AG20443 (cell line): ENCODE measurements at regions not wholly inside any gene's neighbourhood (a gene's known extent, or its start where the extent isn't known, plus 50 kb on each side); places are given as distances from the start of the nearest gene placed in this dataset.

Source experiments
- DNase-seq: peaks from one replicate; pipeline ENCODE4 v3.0.0; 2012; ENCODE audit warnings: low spot score, mixed read lengths

DNA sequence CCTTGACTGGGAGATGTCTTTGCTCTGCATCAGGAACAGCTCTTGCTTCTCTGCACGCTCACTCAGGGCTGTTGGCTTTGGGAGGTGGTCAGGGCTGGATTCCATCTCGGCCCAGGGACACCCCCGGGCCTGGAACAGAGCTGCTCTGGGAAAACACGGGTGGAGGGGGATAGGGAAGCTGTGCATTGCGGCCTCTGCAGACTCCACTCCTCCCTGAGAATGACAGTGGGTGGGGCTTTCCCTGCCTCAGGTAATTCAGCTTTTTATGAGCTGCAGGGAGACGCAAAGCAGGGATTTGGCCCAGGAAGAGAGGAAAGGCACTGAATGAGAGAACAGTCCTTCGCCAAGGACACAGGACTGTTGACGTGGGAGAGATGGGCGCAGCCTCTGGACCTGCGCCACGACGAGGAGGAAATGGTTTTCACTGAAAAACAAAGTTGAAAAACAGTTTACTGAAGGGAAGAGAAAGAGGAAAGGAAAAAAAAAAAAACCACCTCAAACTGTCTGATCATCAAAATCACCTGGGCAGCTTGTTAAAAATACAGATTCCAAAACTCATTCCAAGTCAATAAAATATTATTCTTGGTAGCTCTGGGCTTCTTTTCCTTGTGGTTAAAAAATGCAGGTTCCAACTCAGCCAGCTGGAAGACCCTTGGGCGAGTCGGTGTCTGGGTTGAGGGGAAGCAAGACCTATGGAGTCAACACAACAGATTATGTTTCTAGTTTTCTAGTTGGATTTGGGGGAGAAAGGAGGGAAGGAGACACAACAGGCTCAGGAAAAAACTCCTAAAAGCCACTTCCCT lies 194.0 kb downstream of the ZFP36L2 start:
- no peak for DNase-seq

DNA sequence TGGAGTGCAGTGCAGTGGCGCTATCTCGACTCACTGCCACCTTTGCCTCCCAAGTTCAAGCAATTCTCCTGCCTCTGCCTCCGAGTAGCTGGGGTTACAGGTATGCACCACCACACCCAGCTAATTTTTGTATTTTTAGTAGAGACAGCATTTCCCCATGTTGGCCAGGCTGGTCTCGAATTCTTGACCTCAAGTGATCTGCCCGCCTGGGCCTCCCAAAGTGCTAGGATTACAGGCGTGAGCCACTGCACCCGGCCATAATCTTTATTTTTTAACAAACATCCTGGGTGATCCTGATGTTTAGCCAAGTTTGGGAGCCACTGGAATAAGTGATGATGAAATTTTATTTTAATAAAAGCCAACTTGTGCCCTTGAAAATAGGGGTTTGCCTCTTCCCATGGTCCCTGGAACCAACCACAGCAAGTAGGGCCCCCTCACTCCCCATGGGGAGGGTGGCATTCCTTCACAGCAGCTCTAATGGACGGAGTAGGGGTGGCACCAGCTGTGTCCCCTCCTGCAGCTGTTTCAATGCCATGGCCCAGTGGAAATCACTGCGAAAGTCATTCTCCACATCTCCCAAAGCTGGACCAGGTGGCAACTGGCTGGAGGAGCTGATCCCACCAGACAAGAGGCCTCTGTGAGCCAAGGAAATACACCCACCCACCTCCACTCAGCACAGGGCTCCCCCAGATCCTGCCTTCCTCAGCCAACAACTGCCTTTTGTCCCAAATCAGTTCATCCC lies 194.8 kb downstream of the ZFP36L2 start:
- DNase-seq = no peak

DNA sequence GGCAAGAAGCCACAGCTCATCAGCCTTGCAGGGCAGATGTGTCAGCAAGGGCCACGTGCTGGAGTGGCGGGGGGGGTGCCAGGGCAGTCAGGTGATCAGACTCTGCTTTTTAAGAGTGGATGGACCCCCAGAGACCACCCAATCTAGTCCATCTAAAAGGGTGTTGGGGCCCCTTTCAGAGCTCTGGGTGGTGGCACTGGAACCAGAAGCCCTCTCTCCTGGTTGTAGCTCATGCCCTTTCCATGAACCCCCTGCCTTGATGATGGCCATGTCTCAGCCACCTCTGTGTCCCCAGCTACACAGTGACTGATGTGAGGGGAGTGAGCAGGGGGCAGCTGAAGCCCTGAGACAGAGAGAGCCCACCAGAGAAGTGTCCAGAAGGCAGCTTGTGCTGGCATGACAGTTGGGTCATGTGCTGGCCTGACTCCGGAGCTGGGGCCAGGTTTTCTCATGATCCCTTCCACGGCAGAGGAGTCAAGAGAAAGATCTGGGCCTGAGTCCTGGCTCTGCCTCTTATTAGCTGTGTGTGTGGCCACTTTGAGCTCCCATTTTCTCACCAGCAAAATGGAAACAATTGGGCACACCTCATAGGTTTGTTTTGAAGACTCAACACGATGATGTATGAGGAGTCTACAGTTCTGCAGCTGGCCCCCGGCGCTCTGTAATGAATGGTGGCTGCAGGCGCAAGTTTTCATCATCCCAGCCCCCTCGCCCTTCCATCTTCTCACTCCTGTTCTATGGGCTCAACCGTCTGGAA lies 195.7 kb downstream of the ZFP36L2 start:
- DNase-seq = no peak

DNA sequence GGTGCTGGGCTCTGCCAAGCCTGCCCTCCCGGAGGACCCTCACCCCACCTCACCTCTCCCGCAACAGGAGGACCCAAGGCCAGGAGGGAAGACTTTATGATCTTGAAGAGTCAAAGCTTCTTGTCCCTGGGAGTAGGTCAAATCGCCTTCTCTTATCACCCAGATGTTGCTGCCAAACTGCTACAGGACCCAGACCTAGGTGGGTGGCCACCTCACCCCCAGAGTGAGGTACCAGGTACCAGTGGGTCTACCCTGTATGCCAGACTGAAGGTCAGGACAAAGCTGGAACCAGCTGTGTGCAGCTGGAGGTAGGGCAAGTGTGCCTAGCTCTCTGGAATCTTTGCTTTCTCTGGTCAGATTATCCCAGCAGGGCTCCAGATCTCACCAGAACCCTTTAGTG lies 197.2 kb downstream of the ZFP36L2 start:
- no peak for DNase-seq

DNA sequence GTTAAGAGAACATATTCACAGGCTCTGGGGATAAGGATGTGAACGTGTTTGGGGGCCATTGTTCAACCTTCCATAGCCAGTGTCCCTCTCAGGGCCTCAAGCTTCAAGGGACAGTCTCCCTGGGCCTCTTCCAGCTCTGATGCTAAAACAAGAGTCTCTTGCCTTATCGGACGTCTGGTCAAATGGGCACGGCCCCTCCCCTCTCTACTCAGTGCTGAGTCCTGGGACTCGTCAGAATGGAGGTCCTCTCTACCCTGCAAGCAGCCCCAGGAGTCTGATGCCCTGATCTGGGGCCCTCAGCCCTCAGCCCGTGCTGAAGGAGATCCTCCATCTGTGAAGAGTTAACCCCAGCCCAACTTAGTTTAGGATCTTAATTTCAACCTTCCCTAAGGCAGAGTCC lies 198.2 kb downstream of the ZFP36L2 start:
- no peak for DNase-seq

DNA sequence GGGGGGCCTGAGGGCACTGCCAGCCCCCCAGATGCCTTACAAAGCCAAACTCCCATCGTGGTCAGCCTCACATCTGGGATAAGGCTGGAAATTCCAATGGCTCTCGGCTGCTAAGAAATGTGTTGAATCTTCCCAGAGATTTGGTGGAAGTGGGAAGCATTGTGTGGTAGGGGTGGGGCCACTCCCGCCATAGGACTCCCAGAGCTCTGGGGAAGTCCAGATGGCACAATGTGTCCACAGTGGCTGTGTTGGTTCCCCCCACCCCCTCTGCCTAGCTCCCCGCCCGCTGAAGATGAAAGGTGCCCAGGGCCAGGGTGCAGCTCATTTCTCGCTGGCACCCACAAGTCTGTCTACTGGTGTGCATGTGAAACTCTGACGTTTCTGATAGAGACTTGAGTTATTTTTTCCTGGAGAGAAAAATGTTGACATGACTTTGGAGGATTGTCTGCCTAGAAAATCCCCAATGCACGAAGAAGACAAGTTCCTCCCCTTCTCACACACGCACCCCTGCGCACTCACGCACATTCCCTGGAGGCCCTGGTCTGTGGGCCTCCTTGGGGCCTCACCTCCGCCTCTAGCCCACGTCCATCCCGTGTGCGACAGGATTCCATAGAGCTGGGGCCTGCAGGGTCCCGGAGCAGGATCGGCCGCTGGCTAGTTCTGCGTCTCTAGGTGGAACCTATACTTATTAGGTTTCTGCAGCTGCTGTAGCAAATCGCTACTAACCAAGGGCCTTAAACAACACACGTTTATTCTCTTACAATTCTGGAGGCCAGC lies 199.1 kb downstream of the ZFP36L2 start:
- peak; percentile 37 for DNase-seq

DNA sequence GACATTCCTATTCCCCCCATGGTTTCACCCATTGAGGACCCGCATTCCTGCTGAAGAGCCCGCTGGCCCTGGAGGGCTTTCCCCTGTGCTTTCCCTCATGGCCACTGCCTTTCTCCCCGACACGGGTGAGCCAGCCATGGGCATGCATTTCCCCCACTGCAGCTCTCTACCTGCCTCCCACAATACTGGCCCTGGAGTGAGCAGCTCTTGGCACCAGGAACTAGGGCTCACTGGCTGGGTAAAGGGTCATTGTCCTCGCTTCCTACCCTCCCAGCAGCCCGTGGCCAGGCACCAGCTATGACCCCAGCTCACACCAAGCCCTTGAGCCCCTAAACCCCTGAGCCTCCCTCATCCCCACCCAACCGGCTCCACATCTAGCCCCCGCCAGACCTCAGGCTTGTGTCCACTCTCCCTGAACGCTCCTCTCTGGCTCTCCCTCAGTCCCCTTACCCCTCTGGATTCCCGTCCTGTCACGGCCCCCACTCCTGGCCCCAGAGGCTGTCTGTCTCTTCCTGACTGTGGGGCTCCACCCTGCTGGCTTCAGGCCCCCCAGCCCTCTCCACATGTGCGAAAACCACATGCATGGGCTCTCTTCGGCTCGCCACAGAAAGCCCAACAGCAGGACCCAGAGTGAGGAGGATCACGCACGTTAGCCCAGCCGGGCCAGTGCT lies 199.8 kb downstream of the ZFP36L2 start:
- DNase-seq = peak; percentile 47

DNA sequence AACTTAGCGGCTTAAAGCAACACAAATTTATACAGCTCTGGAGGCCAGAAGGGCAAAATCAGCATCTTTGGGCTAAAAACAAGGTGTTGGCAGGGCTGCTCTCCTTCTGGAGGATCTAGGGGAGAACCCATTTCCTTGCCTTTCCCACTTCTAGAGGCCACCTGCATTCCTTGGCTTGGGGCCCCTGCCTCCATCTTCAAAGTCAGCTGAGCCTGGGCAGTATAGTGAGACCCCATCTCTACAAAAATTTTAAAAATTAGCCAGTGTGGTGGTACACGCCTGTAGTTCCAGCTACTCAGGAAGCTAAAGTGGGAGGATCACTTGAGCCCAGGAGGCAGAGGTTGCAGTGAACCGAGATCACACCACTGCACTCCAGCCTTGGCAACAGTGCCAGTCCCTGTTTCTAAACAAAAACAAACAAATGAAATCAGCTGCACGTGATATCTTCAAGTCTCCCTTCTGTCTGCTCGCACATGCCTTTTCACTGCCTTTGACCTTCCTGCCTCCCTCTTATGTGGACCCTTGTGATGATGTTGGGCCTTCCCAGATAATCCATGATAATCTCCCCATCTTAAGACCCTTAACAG lies 200.6 kb downstream of the ZFP36L2 start:
- DNase-seq = no peak

DNA sequence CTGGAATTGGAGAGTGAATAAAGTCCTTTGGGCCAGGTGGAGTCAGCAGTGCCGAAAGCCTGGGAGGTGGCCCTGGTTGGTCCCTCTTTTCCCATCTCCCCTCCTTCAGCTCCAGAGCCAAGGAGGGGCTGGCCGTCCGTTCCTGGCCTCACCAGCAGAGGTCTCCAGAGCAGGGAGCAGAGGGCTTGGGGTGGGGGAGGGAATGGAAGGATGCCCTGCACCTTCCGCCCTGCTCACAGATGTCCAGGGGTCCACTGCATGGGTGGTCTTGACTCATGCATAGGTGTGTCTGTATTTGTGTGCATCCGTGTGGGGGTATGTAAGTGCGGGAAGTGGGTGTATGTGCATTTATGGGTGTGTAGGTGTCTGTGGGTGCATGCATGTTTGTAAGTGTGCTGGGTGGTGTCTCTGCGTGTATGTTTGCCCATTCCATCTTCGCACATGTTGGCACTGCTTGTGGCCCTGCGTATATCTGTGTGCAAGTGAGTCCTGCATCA lies 201.8 kb downstream of the ZFP36L2 start:
- DNase-seq = peak; percentile 79

DNA sequence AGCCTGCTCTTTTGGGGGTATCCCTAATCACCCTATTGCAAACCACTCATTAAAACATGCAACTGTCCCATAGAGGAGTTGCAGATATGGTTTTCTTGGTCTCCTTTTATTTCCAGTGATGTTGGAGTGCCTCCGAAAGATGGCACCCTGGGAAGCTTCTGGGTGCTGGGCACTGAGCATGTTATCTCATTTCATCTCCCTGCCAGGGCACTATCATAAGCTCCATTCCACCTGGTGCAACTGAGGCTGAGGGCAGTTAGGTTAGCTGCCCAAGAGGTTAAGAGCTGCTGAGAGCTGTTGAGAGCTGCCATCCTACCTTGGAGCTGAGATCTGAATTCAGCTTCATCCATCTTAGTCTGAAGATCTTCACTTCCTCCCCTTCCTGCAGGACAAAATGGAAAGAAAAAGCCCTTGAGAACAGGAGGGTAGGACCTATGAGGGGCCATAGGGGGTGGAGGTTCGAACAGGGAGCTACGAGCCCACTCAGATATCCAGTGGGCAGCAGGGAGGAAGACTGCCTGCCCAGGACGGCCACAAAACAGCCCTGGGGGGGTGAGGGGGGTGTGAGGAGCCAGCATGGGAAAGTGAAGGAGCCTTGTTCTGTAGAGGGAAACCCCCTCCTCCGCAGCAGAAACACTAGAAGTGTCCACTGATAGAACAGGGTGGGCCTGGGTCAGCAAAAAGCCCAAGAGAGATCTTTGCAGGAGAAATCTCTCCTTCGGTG lies 202.5 kb downstream of the ZFP36L2 start:
- no peak for DNase-seq

DNA sequence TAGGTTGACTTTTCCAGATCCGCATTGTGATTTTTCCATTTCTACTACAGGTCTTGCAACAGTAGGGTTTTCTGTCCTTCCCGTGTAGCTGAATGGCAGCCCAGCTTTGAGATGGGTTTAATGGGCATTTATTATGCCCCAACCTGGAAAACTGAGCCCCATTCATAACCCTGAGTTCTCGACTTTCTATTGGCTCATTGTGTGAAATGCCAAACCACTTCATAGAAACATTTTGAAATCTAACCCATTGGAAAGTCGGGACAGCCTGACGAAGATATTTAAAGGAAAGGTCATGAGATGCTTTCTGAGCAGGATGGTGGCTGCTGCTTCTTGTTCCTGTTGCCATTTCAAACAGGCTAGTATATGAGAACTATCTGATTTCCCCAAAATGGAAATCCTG lies 203.5 kb downstream of the ZFP36L2 start:
- no peak for DNase-seq

DNA sequence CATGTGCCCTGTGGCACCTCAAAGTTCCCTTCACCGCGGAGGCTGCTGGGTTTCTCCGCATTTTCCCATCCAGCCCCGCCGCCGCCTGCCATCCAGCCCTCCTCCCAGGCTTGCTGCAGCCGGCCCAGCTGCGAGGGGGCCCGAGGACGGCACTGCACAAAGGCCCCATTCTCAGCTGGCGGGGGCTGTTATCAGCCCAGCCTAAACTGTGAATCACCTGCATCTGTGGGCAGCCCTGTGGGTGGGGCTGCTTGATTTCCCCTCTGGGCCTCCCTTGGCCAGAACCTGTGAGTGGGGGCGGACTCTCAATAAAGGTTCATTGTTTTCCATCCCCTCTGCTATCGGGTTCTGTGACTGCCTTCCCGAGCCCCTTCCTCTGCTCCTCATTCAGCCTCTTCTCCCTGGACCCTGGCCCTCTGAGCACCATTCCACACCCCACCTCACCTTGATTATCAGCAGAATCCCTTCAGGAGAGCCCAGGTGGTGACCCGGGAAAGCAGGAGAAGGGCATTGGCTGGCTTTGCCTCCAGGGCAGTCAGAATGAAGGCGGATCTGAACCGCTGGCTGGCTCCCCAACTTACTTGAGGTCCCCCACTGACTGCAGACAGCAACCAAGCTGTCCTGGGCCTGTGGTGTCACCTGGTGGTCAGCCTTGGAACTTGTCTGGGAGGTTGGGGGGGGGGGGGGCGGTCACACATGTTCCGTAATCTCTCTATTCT lies 204.5 kb downstream of the ZFP36L2 start:
- no peak for DNase-seq

DNA sequence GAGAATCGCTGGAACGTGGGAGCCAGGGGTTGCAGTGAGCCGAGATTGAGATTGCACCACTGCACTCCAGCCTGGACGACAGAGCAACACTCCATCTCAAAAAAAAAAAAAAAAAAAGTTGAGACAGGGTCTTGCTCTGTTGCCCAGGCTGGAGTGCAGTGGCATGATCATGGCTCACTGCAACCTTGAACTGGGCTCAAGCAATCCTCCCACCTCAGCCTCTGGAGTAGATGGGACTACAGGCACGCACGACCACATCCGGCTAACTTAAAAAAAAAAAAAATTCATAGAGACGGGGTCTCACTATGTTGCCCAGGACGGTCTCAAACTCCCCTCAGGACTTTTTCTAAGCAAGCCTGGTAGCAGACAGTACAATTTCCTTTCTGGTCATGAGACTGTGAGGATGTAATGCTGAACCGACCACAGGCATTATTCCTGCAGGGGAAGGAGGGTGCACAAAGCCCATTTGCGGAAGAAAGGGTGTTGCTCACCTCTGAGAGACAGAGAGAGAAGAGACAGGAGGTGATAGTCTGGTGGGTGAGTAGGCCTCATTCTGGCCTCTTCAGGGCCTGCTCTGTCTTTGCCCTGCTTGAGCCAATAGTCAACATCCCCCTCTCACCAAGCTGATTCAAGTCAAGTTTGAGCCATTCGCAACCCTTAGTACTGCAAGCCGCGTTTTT lies 205.3 kb downstream of the ZFP36L2 start:
- no peak for DNase-seq

DNA sequence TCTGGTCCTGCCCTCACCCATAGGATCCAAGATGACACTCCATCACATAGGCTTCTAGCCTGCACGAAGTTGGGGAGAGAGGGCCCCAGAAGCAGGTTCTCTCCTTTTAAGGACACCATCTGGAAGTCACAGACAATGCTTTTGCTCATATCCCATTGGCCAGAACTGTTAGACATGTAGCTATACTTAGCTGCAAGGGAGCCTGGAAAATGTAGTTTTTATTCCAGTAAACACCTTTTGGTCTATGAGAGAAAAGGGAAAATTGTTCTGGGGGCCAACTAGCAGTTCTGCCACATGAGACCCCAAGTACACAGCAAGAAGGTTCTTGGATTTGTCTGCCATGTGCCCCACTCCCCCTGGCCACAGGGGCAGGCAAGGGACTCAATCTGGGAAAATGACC lies 206.1 kb downstream of the ZFP36L2 start:
- no peak for DNase-seq

DNA sequence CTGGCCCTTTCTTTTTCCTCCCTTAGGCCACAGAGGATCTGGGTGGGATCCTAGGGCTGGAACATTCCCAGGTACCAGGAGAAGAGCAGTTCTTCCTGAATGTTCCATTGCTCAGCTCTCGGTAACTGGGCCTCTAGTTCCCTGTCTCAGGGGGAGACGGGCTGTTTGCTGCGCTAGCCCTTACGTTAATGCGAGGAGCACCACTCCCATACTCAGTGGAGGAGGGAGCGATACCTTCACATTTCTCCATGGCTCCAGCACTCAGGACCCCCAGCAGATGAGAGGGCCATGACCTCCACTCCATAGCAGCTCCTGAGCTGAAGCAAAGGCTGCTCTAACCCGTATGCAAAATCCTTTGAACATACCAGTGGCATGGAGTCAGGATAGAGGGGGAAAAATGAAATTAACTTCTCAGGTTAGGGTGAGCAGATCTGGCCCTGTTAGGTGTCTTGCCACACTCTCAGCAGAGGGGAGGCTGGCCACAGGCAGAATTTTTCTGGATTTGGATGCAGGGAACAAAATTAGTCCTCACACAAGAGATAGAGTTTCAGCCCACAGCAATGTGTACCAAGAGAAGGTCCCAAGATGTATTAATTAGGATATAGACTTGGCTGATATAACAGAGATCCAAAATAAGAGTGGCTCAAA lies 206.7 kb downstream of the ZFP36L2 start:
- DNase-seq = no peak

DNA sequence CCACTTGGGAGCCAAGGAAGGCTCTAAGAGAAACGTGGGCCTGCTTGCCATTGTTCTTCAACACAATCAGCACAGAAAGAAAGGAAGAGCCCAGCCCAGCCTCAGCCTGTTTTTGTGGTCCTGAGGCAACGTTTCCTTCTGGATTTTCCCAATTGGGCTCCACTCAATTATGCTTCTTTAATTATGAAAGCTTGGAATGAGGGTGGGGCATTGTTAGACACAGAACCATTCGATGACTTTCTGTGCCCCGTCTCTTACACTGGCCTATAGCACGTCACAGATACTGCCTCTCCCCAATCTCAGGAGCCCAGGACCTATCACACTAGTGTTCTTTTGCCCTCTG lies 207.4 kb downstream of the ZFP36L2 start:
- DNase-seq = no peak

DNA sequence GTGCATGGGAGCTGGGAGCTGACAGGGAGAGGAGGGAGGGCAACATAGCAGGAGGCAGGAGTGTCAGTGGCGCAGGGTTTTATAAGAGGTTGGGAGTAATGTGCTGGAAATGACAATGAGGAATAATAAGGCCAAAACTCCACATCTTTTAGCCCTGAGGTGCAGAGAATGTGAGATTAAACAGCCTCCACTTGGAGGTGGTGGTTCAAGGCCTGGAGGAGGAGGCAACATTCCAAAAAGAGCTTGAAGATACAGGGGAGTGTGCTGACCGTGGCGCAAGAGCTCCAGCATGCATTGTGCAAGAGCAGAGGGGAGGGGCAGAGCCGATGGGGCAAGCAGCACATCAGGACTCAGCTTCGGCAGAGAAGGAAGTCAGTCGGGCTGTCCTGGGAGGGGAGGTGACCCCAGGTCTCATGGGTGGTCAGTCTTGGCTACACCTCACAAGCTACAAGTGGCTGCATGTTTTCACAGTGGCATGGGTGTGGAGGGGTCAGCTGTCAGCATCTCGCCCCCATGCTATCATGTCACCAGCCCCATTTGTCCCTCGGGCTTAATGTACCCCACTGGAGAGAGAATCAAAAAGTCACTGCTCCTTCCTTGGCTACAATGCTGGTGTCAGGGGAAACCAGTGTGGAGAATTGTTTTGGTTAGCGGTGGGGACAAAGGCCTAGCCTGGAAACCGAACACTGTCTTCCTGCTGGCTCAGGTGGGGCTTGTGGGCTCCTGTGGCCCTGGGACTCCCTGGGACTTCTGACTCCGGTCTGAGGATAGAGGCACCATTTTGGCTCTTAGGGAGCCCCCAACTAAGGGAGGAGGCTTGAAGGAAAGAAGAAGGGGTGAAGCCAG lies 208.0 kb downstream of the ZFP36L2 start:
- DNase-seq = peak; percentile 96
